Memory B cell (primary cell): ENCODE measurements at regions not wholly inside any gene's neighbourhood (a gene's known extent, or its start where the extent isn't known, plus 50 kb on each side); places are given as distances from the start of the nearest gene placed in this dataset.

Experiments
- ATAC-seq: fragments of 150-1000 bp; cut with Tn5 transposase; 2 replicates; pipeline ENCODE4 v1.10.0; 2021; ENCODE audit warnings: low read depth, mild to moderate bottlenecking, moderate library complexity
- DNase-seq, 2 donors: peaks; one replicate each; pipeline ENCODE4 v3.0.0; 2022; ENCODE audit warnings: low spot score in 2 of 2
- H3K27ac Mint-ChIP-seq: one replicate; pipeline ENCODE4 v1.8.0; 2022; ENCODE audit warnings: mild to moderate bottlenecking, moderate library complexity, mixed read lengths
- H3K27me3 Mint-ChIP-seq: one replicate; pipeline ENCODE4 v1.8.0; 2022; ENCODE audit warnings: mixed read lengths
- H3K36me3 Mint-ChIP-seq: one replicate; pipeline ENCODE4 v1.8.0; 2022; ENCODE audit warnings: mild to moderate bottlenecking, mixed read lengths
- H3K4me1 Mint-ChIP-seq: one replicate; pipeline ENCODE4 v1.8.0; 2022; ENCODE audit warnings: mixed read lengths
- H3K4me3 Mint-ChIP-seq: one replicate; pipeline ENCODE4 v1.8.0; 2022; ENCODE audit warnings: mild to moderate bottlenecking, moderate library complexity, mixed read lengths
- H3K9me3 Mint-ChIP-seq: one replicate; pipeline ENCODE4 v1.8.0; 2022; ENCODE audit warnings: mixed read lengths

- ATAC-seq (no peak), DNase-seq (no peak)
- Mint-ChIP-seq H3K4me3 (no peak overlapping the region), H3K27ac (no peak overlapping the region), H3K4me1 (no peaks in the 10 kb centered on the region), H3K9me3 (peaks cover 2% of the 10 kb centered on the region), H3K36me3 (no peaks in the 10 kb centered on the region), H3K27me3 (no peaks in the 10 kb centered on the region)
Measured at GRCh38 chr10:44068716-44069482, 316.0 kb downstream of the CXCL12 start.

- ATAC-seq (no peak), DNase-seq (no peak)
- no peak overlapping the region for H3K27ac Mint-ChIP-seq
- H3K36me3 Mint-ChIP-seq = no peaks in the 10 kb centered on the region
- no peaks in the 10 kb centered on the region for H3K27me3 Mint-ChIP-seq
- no peaks in the 10 kb centered on the region for H3K9me3 Mint-ChIP-seq
- H3K4me3 Mint-ChIP-seq = no peak overlapping the region
- no peaks in the 10 kb centered on the region for H3K4me1 Mint-ChIP-seq
Measured at GRCh38 chr10:44067432-44067831, 317.5 kb downstream of the CXCL12 start.

GRCh38 chr10:44066527-44067255, 318.2 kb downstream of the CXCL12 start:
- DNase-seq (no peak), ATAC-seq (no peak)
- no peaks in the 10 kb centered on the region for H3K9me3 Mint-ChIP-seq
- H3K4me1 Mint-ChIP-seq = no peaks in the 10 kb centered on the region
- no peak overlapping the region for H3K27ac Mint-ChIP-seq
- no peaks in the 10 kb centered on the region for H3K27me3 Mint-ChIP-seq
- H3K36me3 Mint-ChIP-seq = no peaks in the 10 kb centered on the region
- H3K4me3 Mint-ChIP-seq = no peak overlapping the region

- Mint-ChIP-seq H3K27ac (no peak overlapping the region), H3K4me3 (no peak overlapping the region), H3K36me3 (no peaks in the 10 kb centered on the region), H3K27me3 (no peaks in the 10 kb centered on the region), H3K9me3 (peaks cover 1% of the 10 kb centered on the region), H3K4me1 (no peaks in the 10 kb centered on the region)
- DNase-seq (no peak), ATAC-seq (no peak)
Measured at GRCh38 chr10:44065788-44066526, 318.9 kb downstream of the CXCL12 start.

- Mint-ChIP-seq H3K4me1 (no peaks in the 10 kb centered on the region), H3K36me3 (no peaks in the 10 kb centered on the region), H3K4me3 (no peak overlapping the region), H3K27ac (no peak overlapping the region), H3K27me3 (no peaks in the 10 kb centered on the region), H3K9me3 (peaks cover 3% of the 10 kb centered on the region)
- no peak for ATAC-seq
- no peak for DNase-seq
Measured at GRCh38 chr10:44064987-44065787, 319.7 kb downstream of the CXCL12 start.

GRCh38 chr10:44064317-44064716, 320.6 kb downstream of the CXCL12 start:
- Mint-ChIP-seq H3K36me3 (no peaks in the 10 kb centered on the region), H3K4me1 (no peaks in the 10 kb centered on the region), H3K4me3 (no peak overlapping the region), H3K9me3 (peaks cover 3% of the 10 kb centered on the region), H3K27ac (no peak overlapping the region), H3K27me3 (no peaks in the 10 kb centered on the region)
- ATAC-seq (no peak), DNase-seq (no peak)

GRCh38 chr10:44063686-44064085, 321.2 kb downstream of the CXCL12 start:
- Mint-ChIP-seq H3K4me3 (no peak overlapping the region), H3K27ac (no peak overlapping the region), H3K36me3 (no peaks in the 10 kb centered on the region), H3K27me3 (no peaks in the 10 kb centered on the region), H3K9me3 (peaks cover 3% of the 10 kb centered on the region), H3K4me1 (no peaks in the 10 kb centered on the region)
- DNase-seq = no peak
- ATAC-seq = no peak

GRCh38 chr10:44060719-44061118, 324.2 kb downstream of the CXCL12 start:
- H3K36me3 Mint-ChIP-seq = no peaks in the 10 kb centered on the region
- DNase-seq (no peak), ATAC-seq (no peak)
- peaks cover 3% of the 10 kb centered on the region for H3K9me3 Mint-ChIP-seq
- H3K4me3 Mint-ChIP-seq = no peak overlapping the region
- no peak overlapping the region for H3K27ac Mint-ChIP-seq
- no peaks in the 10 kb centered on the region for H3K27me3 Mint-ChIP-seq
- no peaks in the 10 kb centered on the region for H3K4me1 Mint-ChIP-seq

GRCh38 chr10:44060221-44060620, 324.7 kb downstream of the CXCL12 start:
- H3K27ac Mint-ChIP-seq = no peak overlapping the region
- H3K27me3 Mint-ChIP-seq = no peaks in the 10 kb centered on the region
- H3K9me3 Mint-ChIP-seq = peaks cover 3% of the 10 kb centered on the region
- ATAC-seq (no peak), DNase-seq (no peak)
- H3K36me3 Mint-ChIP-seq = no peaks in the 10 kb centered on the region
- H3K4me3 Mint-ChIP-seq = no peak overlapping the region
- no peaks in the 10 kb centered on the region for H3K4me1 Mint-ChIP-seq

GRCh38 chr10:44058259-44058658, 326.6 kb downstream of the CXCL12 start:
- DNase-seq = no peak
- Mint-ChIP-seq H3K9me3 (peaks cover 4% of the 10 kb centered on the region), H3K27ac (no peak overlapping the region), H3K4me1 (no peaks in the 10 kb centered on the region), H3K36me3 (no peaks in the 10 kb centered on the region), H3K4me3 (no peak overlapping the region), H3K27me3 (no peaks in the 10 kb centered on the region)
- no peak for ATAC-seq

GRCh38 chr10:44056967-44057805, 327.7 kb downstream of the CXCL12 start:
- DNase-seq (no peak), ATAC-seq (no peak)
- Mint-ChIP-seq H3K27ac (no peak overlapping the region), H3K36me3 (no peaks in the 10 kb centered on the region), H3K27me3 (no peaks in the 10 kb centered on the region), H3K4me3 (no peak overlapping the region), H3K4me1 (no peaks in the 10 kb centered on the region), H3K9me3 (peaks cover 4% of the 10 kb centered on the region)

GRCh38 chr10:44056206-44056605, 328.7 kb downstream of the CXCL12 start:
- Mint-ChIP-seq H3K27ac (no peak overlapping the region), H3K4me1 (no peaks in the 10 kb centered on the region), H3K9me3 (peaks cover 4% of the 10 kb centered on the region), H3K27me3 (no peaks in the 10 kb centered on the region), H3K36me3 (no peaks in the 10 kb centered on the region), H3K4me3 (no peak overlapping the region)
- ATAC-seq (no peak), DNase-seq (no peak)

GRCh38 chr10:44054046-44054445, 330.9 kb downstream of the CXCL12 start:
- ATAC-seq = no peak
- no peaks in the 10 kb centered on the region for H3K4me1 Mint-ChIP-seq
- no peak for DNase-seq
- H3K4me3 Mint-ChIP-seq = no peak overlapping the region
- no peaks in the 10 kb centered on the region for H3K27me3 Mint-ChIP-seq
- no peaks in the 10 kb centered on the region for H3K36me3 Mint-ChIP-seq
- peaks cover 2% of the 10 kb centered on the region for H3K9me3 Mint-ChIP-seq
- no peak overlapping the region for H3K27ac Mint-ChIP-seq
